Spleen (tissue), 7 donors: ENCODE measurements at regions not wholly inside any gene's neighbourhood (a gene's known extent, or its start where the extent isn't known, plus 50 kb on each side); places are given as distances from the start of the nearest gene placed in this dataset.

Experiments used
- POLR2A ChIP-seq, 3 donors: fragments of 450-650 bp; IDR thresholded peaks; one replicate each; pipeline ENCODE4 v1.5.1; 2017; ENCODE audit warnings: antibody characterized with exemption in 3 of 3, mild to moderate bottlenecking in 1 of 3
- POLR2AphosphoS5 ChIP-seq, 3 donors: sonication (generic); formaldehyde crosslinking; IDR thresholded peaks; one replicate each; pipeline ENCODE4 v1.5.1; 2017; ENCODE audit warnings: antibody characterized with exemption in 3 of 3
- TF ChIP-seq, protein P1 (sequence below), 11 experiments: fragments of 200-600 bp in 7 of 11; fragments of 450-650 bp in 4 of 11; sonication (generic) in 4 of 11; IDR thresholded peaks in 8 of 11; conservative IDR thresholded peaks in 3 of 11; 1 replicate in 7 of 11; 2 replicates in 4 of 11; pipeline versions ENCODE4 v1.4.0 to v1.8.0; 2016 to 2021; ENCODE audit warnings: antibody characterized with exemption in 11 of 11, inconsistent platforms in 4 of 11, mild to moderate bottlenecking in 1 of 11
- donor health status: DM: no; HTN: no; CAD: no; lungs with moderate emphysema.
- donor health status: DM: no; HTN: no; CAD: no.
- donor health status: DM: no; HTN: no; CAD: no.

GRCh38 chr4:117429061-117429460 is 343.7 kb upstream of the TRAM1L1 start:
- TF ChIP-seq, protein P1, sequence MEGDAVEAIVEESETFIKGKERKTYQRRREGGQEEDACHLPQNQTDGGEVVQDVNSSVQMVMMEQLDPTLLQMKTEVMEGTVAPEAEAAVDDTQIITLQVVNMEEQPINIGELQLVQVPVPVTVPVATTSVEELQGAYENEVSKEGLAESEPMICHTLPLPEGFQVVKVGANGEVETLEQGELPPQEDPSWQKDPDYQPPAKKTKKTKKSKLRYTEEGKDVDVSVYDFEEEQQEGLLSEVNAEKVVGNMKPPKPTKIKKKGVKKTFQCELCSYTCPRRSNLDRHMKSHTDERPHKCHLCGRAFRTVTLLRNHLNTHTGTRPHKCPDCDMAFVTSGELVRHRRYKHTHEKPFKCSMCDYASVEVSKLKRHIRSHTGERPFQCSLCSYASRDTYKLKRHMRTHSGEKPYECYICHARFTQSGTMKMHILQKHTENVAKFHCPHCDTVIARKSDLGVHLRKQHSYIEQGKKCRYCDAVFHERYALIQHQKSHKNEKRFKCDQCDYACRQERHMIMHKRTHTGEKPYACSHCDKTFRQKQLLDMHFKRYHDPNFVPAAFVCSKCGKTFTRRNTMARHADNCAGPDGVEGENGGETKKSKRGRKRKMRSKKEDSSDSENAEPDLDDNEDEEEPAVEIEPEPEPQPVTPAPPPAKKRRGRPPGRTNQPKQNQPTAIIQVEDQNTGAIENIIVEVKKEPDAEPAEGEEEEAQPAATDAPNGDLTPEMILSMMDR (IDR thresholded peaks at IDR 0.05 in 8 of 11, conservative IDR thresholded peaks at IDR 0.05 in 3 of 11) = no peak
- TF ChIP-seq POLR2A (IDR thresholded peaks at IDR 0.05) (no peak), POLR2AphosphoS5 (IDR thresholded peaks at IDR 0.05) (no peak)
